ENCODE measurements at regions not wholly inside any gene's neighbourhood (a gene's known extent, or its start where the extent isn't known, plus 50 kb on each side); places are given as distances from the start of the nearest gene placed in this dataset.
"Not testable (repeated sequence)": the region's sequence is repeated elsewhere in the genome, so short reads cannot be mapped to it uniquely, and the experiment has no call there.

DNA sequence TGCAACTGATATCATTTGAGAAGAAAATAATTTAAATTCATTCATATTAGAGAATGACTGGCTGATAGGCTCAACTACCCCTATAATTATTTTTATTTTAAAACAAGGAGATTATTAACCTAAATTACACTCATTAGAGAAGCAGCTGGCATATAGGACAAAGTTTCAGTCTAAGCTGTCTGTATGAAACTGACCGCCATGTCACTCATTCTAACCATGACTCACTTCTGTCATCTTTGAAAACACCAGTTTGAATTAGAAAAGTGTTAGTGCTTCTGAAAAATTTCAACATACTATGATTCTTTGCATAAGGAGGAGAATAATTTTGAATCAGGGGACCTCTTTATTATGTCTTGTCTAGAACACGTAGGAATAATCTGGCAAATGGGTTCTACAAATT lies 1058.5 kb downstream of the ROBO2 start:
- WGBS, 2 donors: 97% methylated on average over 2 of the region's 2 CpGs
- H3K27me3 ChIP-seq: no peaks in the 10 kb centered on the region
- intact Hi-C loops (cut with DNase I): no loop called here
- peak overlapping the region in 3 of 10 donors; percentile 8 to 61 (median 38) for H3K27ac ChIP-seq
- ATAC-seq (no peak), DNase-seq (no peak)
- no peak overlapping the region for H3K4me3 ChIP-seq
- peaks cover 0 to 5% (median 0%) of the 10 kb centered on the region in 11 donors for H3K9me3 ChIP-seq
- H3K4me1 ChIP-seq: peaks cover 0 to 18% (median 7%) of the 10 kb centered on the region in 9 donors
- TF ChIP-seq, protein P1, sequence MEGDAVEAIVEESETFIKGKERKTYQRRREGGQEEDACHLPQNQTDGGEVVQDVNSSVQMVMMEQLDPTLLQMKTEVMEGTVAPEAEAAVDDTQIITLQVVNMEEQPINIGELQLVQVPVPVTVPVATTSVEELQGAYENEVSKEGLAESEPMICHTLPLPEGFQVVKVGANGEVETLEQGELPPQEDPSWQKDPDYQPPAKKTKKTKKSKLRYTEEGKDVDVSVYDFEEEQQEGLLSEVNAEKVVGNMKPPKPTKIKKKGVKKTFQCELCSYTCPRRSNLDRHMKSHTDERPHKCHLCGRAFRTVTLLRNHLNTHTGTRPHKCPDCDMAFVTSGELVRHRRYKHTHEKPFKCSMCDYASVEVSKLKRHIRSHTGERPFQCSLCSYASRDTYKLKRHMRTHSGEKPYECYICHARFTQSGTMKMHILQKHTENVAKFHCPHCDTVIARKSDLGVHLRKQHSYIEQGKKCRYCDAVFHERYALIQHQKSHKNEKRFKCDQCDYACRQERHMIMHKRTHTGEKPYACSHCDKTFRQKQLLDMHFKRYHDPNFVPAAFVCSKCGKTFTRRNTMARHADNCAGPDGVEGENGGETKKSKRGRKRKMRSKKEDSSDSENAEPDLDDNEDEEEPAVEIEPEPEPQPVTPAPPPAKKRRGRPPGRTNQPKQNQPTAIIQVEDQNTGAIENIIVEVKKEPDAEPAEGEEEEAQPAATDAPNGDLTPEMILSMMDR (IDR thresholded peaks at IDR 0.05): no peak
- H3K36me3 ChIP-seq: no peaks in the 10 kb centered on the region

DNA sequence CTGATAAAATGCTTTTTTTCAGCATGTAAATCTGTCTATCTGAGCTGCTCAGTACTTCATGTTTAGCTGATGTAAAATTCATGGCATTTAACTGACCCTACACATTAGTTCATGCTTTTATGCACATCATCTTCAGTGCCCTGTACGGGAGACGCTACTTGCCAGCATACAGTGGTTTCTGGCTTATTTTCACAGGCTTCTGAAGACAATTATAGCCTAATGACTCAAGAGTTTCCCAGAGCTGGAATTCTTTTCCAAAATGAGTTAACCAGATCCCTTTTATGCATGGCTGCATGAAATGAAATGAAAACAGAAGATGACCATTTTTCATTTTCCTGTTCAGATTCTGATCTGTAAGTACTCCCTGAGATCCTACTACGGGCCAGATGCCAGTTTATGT lies 1061.5 kb downstream of the ROBO2 start:
- TF ChIP-seq, protein P1 (IDR thresholded peaks at IDR 0.05): no peak
- H3K36me3 ChIP-seq: no peaks in the 10 kb centered on the region
- peak in 6 of 8 donors; percentile 47 to 78 (median 67) for ATAC-seq
- H3K9me3 ChIP-seq: no peaks in the 10 kb centered on the region
- H3K27me3 ChIP-seq: no peaks in the 10 kb centered on the region
- DNase-seq: no peak
- whole genome bisulfite sequencing, 2 donors: 24 to 25% methylated on average over 3 of the region's 3 CpGs
- H3K4me3 ChIP-seq: no peak overlapping the region
- H3K27ac ChIP-seq: peak overlapping the region in 9 of 10 donors; percentile 7 to 73 (median 27)
- peaks cover 0 to 18% (median 7%) of the 10 kb centered on the region in 9 donors for H3K4me1 ChIP-seq
- intact Hi-C loops (cut with DNase I): no loop called here

DNA sequence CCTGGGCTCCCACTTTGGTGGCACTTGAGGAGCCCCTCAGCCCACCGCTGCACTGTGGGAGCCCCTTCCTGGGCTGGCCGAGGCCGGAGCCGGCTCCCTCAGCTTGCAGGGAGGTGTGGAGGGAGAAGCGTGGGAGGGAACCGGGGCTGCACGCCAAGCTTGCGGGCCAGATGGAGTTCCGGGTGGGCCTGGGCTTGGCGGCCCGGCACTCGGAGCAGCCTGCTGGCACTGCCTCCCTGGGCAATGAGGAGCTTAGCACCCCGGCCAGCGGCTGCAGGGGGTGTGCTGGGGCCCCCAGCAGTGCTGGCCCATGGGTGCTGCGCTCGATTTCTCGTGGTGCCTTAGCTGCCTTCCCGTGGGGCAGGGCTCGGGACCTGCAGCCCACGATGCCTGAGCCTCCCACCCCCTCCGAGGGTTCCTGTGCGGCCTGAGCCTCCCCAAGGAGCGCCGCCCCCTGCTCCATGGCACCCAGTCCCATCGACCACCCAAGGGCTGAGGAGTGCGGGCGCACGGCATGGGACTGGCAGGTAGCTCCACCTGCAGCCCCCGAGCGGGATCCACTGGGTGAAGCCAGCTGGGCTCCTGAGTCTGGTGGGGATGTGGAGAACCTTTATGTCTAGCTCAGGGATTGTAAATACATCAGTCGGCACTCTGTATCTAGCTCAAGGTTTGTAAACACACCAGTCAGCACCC lies 1068.5 kb downstream of the ROBO2 start:
- intact Hi-C loops (cut with DNase I); H3K36me3 ChIP-seq; H3K27ac ChIP-seq; H3K4me3 ChIP-seq; H3K27me3 ChIP-seq; H3K9me3 ChIP-seq: not testable (repeated sequence)
- 95 to 97% methylated on average over 25 to 31 of the region's 31 CpGs for WGBS, 2 donors
- DNase-seq (peak in 1 of 2 donors; percentile 17), ATAC-seq (peak in 1 of 8 donors; percentile 57)
- H3K4me1 ChIP-seq: peaks cover 0 to 21% (median 9%) of the 10 kb centered on the region in 9 donors

DNA sequence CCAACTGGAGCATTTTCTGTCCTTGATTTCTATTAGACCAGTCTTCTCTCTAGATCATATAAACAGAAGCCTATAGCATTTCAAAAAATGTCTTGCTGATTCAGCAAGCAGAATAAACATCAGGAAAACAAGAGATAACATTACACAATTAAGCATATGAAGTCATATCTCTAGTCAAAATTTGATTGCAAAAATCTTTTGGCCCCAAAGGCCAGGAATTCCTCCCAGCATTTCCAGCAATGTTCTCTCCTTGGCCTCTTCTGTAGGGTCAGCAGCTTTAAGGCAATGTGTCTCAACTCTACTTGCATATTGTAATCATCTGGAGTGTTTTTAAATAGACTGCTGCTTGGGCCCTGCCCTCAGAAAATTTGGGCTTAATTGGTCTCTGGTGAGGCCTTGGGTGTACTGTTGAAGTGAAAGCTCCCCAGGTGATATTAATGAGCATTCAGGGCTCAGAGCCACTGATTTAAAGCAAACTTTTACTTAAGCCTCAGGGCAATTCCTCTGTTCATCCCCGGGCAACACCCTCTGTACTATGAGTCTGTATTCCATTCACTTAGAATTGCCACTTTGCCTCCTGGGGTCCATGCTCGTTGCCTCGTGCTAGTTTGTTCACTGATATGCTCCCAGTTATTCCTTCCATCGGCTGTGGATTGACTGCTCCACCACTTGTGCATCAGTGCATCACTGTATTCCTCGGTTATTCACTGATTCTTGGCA lies 1072.6 kb downstream of the ROBO2 start:
- peaks cover 0 to 21% (median 9%) of the 10 kb centered on the region in 9 donors for H3K4me1 ChIP-seq
- no peak overlapping the region for H3K4me3 ChIP-seq
- 75 to 81% methylated on average over 5 of the region's 5 CpGs for WGBS, 2 donors
- peaks cover 0 to 12% (median 0%) of the 10 kb centered on the region in 11 donors for H3K9me3 ChIP-seq
- intact Hi-C loops (cut with DNase I): no loop called here
- no peaks in the 10 kb centered on the region for H3K27me3 ChIP-seq
- H3K36me3 ChIP-seq: no peaks in the 10 kb centered on the region
- DNase-seq: no peak
- TF ChIP-seq, protein P1 (IDR thresholded peaks at IDR 0.05): no peak
- ATAC-seq: peak in 4 of 8 donors; percentile 37 to 66 (median 54)
- peak overlapping the region in 1 of 10 donors; percentile 35 for H3K27ac ChIP-seq

Measured in heart right ventricle (tissue), 16 donors.